Amniotic stem cell (primary cell): ENCODE measurements at regions not wholly inside any gene's neighbourhood (a gene's known extent, or its start where the extent isn't known, plus 50 kb on each side); places are given as distances from the start of the nearest gene placed in this dataset.

ENCODE experiments used
- DNase-seq: peaks from one replicate; lab custom pipeline; 2025; lab: John Stamatoyannopoulos, UW

DNA sequence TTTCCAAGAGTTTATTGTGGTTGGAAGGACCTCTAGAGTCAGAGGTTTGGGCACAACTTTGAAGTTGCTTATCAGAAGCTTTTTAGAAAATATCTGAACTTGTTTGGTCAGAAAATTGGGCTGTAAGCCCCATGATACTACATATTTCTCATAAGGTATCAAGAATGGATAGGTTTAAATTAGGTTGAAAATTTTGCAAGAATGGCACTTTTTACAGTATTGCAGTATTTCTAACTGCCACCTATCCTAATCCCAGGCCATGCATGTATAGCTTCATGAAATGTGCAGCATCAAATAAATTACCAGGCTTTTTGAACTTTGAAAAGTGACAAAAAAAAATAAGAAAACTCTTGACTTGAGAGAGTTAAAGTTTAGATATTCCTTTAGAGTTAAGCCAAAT lies 367.2 kb downstream of the FIGN start:
- no peak for DNase-seq

DNA sequence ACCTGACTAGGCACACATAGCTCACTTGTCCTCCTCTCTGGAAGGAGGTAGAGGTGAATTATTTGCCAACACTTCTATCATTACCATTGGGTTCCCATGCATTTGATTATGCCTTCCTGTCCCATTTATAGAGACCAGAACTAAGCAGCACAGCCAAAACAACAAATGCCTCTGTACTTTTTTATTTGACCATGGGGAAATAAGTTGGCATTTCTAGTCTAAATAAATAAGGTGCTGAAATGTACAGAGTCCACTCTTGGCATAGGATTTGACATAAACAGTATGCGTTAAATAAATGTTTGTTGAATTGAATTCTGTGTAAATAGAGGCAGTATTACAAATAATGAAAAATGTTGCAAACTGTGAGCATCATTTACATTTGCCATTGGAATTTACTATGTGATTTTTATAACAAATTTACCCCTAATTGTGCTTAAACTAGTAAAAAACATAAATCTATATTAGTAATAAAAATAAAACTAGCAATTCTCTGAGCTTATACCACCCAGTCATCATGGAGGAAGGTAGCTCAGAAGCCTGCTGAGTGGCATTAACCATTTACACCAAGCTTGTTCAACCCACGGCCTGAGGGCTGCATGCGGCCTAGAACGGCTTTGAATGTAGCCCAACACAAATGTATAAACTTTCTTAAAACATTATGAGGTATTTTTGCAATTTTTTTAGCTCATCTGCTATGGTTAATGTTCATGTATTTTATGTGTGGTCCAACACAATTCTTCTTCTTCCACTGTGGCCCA lies 367.8 kb downstream of the FIGN start:
- DNase-seq, result no peak

- DNase-seq, result no peak
Observed at GRCh38 chr2:163364736-163365135, 371.1 kb downstream of the FIGN start.

- no peak for DNase-seq
Observed at GRCh38 chr2:163353551-163353950, 382.3 kb downstream of the FIGN start.

DNA sequence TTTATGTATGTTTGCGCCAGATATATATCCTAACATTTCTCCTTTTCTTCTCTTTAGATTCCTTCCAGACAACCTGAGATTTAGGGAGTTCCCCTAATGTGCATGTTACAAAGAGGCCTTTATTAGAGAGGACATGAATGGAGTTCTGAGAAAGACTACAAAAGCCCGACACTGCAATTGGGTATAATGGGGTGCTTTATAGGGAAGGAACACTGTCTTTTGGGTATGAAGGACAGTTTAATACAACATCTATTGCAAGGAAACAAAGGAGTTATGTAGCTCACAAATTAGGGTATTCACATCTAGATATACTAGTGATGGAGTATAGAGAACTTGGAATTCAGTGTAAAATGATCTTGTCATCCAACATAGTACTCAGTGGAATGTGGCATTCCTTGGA lies 383.8 kb downstream of the FIGN start:
- DNase-seq, result no peak

- DNase-seq, result no peak
Observed at GRCh38 chr2:163351143-163351542, 384.7 kb downstream of the FIGN start.

DNA sequence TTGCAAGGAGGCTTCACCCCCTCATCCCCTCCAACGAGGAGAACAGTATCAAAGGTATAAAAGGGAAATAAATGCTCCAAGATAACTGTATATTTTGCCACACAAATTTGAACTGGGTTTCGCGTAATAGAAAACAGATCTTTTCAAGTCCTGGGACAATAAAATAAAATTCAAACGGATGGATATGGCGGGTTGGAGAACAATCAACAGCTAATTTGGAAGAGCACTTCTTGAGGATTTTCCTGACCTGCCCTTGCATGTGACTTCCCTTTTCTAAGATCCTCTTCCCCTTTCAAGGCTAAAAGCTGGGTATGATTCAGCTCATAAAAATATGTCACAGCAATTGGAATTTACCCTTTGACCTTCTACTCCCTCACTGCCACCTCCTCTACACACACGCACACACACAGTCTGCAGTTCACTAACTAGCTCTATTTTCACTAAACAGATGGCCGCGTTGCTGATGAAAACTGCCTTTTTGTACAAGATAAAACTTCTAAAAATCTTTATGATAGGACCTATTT lies 386.9 kb downstream of the FIGN start:
- no peak for DNase-seq

GRCh38 chr2:163347982-163348856 lies 387.6 kb downstream of the FIGN start:
- DNase-seq, result peak; percentile 73

GRCh38 chr2:163345795-163346573 lies 389.8 kb downstream of the FIGN start:
- peak; percentile 20 for DNase-seq

DNA sequence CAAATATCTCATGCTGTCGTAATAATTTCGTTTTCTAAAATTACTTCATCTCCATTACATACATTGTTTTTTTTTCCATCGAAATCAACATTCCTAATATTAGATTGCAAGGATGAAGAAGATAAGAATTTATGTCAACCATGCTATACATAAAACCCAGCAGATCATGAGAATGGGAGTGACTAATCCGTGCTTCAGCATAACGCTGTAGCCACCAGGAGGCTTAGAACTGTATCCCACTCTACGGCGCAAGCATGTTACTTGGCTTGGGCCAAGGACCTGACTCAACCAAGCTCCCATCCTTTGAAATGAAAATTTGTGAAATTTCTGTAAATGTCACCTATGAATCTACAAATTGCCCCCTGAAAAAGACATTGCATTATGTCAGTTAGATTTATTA lies 392.5 kb downstream of the FIGN start:
- DNase-seq, result no peak

GRCh38 chr2:163341426-163341825 lies 394.4 kb downstream of the FIGN start:
- no peak for DNase-seq

DNA sequence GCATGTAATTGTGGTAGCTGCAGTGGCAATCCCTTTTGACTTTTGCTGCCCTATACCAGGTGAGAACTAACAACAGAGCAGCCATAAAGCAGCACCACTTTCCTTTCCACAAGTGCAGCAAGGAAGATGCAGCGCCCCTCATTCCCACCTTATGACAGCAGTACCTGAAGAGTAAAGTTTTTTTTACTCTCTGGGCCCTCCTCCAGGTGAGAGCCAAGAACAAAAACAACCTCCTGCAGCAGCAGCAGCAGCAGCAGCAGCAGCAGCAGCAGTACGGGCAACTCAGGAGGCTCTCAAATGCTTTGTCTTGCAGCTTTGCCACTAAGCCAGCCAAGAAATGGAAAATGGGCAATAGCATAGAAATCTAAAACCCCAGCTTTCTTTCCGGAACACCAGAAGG lies 397.5 kb downstream of the FIGN start:
- DNase-seq, result no peak

DNA sequence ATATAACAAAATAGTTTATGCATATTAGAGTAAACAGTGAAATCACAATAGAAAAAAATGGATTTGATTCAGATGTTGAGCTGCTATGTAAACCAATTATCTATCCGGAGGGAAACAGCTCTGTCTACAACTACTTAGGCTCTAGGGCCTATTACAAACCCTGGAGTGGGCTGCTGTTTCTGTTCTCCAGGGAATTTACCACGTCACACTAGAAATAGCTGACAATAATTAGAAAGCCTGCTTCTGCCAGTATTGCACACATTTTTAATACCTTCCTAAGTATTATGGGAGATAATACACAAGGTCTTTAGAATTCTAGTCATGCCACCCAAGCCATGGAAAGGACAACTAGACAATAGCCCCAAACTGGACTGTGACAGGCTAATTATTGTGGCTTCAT lies 411.1 kb downstream of the FIGN start:
- DNase-seq, result no peak

GRCh38 chr2:163319006-163319405 lies 416.8 kb downstream of the FIGN start:
- no peak for DNase-seq

DNA sequence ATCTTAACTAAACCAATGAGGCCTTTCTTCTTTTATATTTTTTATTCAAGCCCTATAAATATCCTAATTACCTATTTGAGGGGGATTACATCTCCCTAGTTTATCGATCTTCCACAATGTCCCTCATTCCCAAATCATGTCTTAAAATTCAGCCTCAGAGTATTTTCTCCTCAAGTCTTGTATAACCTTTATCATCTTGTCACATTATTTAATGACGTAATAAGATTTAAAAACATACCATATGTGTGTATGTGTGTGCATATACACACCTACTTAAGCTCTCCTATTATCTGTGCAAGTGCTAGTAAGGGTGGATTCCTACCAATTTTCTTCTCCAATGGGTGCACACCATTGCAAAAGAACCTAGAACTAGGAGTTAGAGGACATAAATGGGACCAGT lies 421.1 kb downstream of the FIGN start:
- no peak for DNase-seq

- no peak for DNase-seq
Observed at GRCh38 chr2:163312713-163313112, 423.1 kb downstream of the FIGN start.

DNA sequence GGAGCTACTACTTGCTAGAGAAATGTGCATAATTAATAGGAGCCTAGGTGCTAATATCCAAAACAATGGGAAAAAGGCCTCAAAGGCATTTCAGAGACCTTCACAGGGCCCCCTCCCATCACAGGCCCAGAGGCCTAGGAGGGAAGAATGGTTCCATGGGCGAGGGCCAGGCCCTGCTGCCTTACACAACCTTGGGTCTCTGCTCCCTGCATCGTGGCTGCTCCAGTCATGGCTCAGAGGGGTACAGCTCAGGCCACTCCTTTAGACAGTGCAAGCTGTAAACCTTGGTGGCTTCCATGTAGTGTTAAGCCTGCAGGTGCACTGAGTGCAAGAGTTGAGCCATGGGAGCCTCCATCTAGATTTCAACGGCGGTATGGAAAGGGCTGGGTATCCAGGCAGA lies 429.2 kb downstream of the FIGN start:
- no peak for DNase-seq

DNA sequence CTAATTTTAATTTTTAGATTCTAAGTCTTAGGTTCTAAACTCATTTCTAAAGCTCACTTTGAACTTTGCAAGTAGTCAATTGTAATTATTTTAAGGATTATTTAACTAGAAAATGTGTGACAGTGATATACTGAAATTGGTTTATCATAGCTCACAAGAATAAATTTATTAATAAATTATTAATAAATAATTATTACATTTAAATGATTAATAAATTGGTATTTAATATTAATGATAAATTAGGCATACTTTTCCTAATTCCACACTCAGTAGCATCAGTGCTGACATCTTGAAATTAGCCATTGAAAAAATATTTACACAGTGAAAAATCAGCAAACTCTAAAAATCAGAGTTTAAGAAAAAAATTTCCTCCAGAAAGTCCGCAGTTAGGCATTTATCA lies 433.7 kb downstream of the FIGN start:
- DNase-seq, result no peak

- no peak for DNase-seq
Observed at GRCh38 chr2:163291790-163292189, 444.0 kb downstream of the FIGN start.

DNA sequence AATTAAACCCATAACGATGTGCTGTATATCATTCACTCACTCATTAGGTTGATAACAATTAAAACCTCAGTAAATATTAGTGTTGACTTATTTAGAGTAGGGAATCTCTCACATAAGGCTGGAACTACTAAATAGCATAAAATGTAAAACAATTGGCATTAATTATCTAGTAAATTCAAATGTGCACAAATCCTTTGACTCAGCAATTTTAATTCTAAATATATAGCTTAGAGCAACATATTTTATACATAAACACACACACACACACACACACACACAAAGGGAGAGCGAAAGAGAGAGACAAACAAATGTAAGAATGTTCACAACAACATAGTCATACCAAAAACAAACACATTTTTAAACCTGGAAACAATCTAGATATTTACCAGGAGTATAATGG lies 443.1 kb upstream of the KCNH7 start:
- no peak for DNase-seq

DNA sequence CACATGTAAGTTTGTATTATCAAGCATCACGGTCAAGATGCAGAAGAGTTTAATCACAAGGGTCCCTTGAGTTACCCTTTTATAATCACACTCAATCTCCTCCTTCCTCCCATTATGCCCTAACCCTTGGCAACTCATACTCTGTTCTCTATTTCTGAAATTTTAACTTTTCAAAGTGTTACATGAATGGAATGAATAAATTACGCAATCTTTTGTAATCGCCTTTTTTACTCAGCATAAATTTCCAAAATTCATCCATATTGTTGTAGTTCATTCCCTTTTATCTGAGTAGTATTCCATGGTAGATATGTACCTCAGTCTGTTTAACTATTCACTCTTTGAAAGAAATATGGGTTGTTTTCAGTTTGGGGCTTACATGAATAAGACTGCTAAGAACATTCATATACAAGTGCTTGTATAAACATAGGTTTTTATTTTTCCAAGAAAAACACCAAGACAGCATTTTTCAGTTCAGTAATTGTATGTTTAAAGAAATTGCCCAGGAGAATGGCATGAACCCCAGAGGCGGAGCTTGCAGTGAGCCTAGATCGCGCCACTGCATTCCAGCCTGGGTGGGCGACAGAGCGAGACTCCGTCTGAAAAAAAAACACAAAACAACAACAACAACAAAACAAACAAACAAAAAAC lies 430.9 kb upstream of the KCNH7 start:
- DNase-seq, result no peak

DNA sequence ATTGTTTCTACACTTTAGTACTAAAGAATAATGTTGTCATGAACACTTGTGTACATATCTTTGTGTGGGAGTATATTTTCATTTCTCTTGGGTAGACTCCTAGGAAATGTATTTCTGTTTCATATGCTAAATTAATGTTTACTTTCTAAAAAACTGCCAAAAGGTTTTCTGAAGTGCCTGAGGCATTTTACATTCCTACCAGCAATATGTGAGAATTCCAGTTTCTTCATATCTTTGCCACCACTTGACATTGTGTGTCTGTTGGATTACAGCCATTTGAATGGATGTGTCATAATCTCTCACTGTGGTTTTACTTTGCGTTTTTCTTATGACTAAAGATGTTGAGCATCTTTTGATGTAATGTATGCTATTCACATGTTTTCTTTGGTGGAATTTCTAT lies 428.2 kb upstream of the KCNH7 start:
- DNase-seq, result peak; percentile 71
